UCSD-AML1 (cell line): ENCODE measurements at regions not wholly inside any gene's neighbourhood (a gene's known extent, or its start where the extent isn't known, plus 50 kb on each side); places are given as distances from the start of the nearest gene placed in this dataset.

ENCODE experiments used
- DNase-seq: peaks from one replicate; lab custom pipeline; 2025; ENCODE audit not compliant: unreplicated experiment; lab: John Stamatoyannopoulos, UW

DNA sequence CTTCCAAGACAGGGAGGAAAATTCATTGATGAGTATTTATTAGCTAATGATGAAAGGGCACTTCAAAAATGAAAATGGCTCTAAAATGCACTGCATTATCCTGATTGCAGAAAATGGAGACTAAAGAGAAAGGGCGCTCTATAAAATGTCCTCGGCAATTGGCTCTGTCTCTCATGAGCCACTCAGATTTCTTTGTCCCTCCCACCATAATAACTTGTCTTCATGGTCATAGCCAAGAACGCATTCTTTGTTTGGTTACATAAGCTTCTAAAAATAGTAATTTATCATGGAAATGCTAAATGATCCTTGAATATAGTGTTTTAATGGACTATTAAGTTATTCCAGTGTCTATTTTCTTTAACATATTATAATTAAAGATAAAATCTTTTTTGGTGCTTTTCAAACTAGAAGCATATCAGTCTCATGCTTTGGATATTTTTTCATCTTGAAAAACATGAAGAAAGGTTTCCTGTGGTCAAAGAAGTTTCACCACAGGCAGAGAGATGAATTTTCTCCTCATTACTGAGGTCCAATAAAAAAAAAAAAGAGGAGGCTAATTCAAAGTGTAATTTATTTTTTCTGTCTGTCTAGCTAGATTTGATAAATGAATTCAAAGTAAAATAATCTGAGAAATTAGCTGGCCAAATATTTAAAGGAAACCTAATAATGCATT is 238.1 kb upstream of the BLID start:
- no peak for DNase-seq

DNA sequence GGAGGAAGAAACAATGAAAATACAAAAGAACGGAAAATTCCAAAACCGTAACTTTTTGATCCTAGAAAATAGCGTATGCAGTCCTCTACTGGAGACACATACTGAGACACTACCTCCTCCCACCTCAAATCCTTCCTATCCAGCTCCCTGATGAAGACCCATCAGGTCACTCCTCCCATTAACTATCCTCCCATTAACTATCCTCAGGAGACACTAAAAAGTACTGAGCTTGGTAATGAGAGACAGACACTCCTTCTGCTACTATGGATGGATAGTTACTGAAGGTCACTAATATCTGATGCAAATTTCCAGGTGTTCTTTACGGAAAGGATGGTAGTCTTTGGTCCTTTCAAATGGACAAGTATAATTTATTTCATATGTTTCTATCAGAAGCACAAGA is 237.5 kb upstream of the BLID start:
- no peak for DNase-seq

DNA sequence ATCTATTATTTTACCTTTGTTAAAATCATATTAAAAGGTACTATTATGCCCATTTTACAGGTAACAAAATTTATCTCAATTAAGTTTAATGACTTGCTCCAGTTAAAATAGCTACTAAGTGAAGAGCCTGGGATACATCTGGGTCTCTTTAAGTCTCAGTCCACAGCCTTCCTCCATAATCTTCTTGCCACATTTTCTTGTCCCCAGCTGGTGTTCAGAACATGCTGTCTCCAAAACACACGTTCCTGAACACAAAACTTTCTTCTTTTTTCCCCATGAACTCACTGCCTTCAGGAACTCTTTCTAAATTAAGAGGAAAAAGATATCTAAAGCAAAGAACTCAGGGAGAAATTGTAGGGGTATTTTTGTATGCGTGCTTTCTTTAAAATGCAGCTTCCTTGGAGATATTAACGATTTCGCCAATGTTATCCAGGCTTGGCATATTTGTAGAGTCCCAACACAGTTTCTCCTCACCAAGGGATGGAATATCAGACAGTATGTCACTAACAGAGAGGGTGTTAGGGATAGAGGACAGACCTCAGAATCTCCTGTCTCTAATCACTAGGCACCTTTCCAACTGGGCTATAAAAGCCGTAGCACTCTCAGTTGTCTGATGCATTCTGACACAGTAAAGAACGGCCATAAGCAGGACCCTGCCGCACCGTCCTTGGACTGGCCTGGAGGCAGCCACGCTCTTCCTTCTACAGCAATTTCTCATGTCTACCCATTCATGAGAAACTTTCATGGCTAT is 232.8 kb upstream of the BLID start:
- DNase-seq = no peak

DNA sequence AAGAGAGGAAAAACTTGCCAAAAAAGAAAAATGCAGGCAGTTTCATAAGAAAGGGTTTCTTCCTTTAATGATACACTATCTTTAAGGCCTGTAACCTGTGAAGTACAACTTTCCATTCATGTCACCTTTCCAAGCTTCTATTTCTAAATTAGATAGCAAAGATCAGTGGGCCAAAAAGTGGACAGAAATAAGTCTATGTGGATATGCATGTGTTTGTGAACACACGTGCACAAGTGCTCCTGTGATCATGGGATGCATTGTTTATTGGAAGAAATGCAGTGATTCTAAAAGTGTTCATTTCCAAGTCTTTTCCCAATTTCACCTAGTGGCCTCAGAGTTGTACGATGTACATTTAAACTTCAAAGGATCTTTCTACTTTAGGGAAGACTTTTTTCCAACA is 230.0 kb upstream of the BLID start:
- no peak for DNase-seq

DNA sequence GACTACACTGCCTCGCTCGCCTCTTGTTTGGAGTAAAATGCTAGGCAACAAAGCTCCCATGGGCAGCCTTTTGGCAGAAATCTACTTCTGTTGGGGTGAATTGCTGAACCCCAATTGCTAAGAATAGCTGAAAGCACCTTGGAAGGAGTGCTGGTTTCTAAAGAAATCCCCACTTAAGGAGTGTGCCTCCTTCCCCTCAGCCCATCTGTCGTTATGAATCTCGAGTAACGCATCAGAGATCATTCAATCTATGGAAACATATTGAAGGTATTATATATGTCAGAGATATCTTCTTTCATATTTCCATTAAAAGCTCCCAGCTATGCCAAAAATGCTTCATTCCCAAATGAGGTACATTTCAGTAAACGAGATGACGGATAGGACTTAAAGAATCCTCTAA is 229.6 kb upstream of the BLID start:
- DNase-seq = no peak

DNA sequence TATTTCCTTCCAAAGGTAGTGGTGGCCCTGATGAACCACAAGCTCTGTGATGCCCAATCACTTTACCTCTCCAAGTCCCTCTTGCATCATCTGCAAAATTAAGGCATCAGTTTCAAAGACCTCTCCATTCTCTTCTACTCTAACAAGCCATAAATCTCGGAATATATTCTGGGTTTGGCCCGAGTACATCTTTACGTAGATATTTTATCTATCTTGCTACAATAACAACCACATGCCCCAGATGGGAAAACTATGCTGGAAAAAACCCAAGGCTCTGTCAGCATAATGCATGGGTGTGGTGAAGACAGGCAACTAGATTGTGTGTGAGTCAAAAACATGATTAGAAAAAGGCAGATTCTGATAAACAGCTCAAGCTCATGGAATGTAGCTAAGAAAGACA is 228.2 kb upstream of the BLID start:
- DNase-seq = no peak

DNA sequence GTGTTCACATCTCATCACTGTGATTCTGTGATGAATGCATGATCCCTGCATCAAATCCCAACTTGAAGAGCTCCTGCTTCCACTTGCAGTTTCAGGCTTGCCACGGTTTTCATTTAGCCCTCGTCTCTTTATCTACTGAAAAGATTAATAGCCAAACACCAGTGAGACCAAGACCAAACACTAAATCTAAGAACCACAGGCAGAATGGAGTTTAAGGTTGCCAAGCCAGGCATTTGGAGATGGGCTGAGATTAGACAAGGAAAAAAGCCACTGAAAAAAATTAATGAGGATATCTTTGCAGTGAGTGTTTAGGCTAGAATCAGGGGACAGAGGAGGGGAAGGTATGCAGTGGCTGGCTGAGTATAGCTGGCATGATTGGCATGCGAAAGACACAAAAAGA is 227.2 kb upstream of the BLID start:
- no peak for DNase-seq

DNA sequence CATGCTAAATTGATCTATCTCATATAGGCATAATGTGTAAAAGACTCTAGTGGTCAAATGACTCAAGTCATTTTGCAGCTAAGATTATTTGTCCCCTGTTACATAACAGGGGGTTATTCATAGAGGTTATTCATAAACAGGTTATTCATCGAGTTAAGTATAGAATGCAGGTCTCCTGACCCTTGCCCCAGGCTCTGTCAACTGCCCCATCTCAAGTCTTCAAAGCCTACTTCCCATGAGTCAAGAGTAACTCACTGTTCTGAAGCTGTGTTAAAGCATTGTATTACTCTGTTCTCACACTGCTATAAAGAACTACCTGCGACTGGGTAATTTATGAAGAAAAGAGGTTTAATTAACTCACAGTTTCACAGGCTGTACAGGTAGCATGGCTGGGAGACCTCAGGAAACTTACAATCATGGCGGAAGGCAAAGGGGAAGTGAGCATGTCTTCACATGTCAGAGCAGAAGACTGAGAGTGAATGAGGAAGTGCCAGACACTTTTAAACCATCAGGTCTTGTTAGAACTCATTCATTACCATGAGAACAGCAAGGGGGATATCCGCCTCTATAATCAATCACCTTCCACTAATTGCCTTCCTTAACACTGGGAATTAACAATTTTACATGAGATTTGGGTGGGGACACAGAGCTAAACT is 226.2 kb upstream of the BLID start:
- no peak for DNase-seq

DNA sequence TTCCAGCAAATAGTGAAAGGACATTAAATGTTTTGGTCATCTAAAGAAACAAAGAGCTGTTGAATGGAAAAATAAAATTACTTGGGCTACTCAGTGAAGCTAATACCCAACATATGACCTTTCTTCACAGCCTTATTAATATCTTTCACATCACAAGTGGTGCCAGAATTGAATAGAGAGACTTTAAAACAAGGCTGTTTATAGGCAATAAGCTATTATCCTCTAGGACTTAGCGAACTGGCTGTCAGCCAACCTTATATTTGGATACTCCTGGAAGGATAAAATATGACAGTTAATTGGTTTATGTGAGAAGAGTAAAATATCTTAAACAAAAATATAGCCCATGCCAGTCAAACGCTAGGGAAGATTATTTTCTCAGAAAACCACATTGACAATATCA is 225.5 kb upstream of the BLID start:
- DNase-seq = no peak

DNA sequence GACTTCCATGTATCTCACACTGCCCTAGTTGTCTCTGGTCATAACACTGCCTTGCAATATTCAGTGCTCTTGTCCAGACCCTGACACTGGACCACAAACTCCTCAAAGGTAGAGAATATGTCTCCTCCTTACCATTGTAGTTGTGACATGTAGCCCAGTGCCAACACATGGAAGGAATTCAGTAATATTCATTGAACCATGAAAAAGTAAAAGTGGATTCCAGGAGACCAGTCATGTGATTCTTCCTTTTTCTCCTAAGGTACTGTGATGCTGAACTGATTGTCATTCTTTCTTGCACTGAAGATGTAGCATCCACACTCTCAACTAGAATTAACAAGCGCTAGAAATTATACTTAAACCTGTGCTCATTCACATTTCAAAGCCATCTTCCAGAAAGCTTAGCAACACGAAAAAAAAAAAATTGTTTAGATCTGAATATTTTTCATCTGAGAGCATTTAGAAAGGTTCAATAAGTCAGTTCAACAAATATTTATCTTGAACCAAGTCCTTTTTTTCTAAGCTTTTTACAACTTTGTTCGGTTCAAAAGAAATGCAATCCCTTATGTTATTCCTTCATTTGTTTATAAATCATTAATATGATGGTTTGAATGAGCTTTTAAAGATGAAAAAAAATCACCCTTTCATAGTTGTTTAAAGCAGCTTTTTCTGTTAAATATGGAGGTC is 224.7 kb upstream of the BLID start:
- no peak for DNase-seq

DNA sequence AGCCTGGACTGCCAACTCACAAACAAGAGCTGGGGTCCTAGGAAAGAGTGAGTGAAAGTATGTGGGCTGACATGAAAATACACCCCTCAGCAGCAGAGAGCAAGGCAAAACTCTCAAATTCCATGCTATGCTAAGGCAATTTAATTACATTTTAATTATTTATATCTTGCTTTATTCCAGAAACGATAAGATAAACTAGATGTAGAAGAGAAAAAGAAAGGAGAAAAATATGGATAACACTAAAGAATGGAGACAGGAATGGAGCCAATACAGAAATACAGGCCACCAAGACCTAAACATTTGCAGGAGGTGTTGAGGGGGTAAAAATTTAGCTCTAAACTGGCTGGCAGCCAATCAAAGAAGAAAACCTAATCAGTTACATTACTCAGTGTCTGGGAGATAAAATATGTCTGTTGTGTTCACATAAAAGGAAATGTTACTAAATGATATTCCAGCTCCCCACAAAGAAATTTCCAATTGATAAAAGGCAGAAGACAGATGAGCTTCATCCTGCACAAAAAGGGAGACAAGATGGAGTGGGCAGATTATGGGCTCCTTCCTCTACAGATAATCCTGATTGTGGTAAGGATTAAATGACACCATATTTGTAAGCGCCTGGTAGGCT is 223.5 kb upstream of the BLID start:
- no peak for DNase-seq

DNA sequence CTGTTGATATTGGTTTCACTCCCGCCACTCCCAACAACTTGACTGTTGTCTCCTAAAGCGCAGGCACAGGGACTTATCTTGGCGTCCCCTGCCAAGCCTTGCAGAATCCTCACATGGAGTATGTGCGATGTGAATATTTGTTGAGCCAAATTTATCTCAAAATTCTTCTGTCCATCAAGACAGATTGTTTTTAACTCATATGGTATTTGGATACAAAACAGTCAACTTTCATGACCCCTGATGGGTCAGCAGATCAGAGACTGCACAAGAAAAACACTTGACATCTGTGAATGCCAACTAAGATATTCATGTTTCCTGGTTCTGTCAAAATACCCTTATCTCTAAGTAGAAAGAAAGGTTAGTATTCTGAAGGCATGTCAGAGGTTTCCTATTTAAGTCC is 221.7 kb upstream of the BLID start:
- peak; percentile 28 for DNase-seq

DNA sequence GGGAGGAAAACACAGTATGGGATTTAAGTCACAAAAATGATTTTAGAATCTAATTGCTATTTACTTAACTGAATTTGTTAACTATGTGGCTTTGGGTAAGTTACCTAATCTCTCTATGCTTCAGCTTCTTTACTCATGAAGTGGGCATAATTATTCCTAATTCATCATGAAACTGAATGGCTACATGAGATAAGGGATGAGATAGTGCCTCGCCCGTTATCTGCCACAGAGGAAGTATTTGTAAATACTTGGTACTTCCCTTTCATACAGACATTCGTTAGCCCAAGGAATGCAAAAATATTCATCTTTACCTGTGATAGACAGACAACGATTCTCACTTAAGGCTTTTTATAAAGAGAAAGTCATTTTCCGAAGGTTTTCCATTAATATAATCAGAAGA is 221.2 kb upstream of the BLID start:
- no peak for DNase-seq

DNA sequence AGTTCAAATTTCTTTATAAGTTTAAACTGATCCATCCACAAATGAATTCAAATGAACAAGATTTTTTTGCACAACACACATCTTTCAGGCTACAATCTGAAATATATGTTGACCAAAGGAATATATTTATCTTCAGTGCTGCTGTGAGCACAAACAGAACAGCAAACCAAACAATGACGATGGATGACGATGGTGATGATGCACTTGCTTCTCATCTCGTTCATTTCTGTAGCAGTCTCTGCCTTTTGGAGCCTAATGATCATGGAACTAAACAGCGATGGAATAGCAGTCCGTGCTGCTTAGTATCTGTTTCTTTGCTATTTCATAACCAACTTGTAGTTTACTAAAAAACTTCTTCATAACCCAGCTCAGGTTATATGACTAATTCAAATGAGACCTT is 220.7 kb upstream of the BLID start:
- no peak for DNase-seq

DNA sequence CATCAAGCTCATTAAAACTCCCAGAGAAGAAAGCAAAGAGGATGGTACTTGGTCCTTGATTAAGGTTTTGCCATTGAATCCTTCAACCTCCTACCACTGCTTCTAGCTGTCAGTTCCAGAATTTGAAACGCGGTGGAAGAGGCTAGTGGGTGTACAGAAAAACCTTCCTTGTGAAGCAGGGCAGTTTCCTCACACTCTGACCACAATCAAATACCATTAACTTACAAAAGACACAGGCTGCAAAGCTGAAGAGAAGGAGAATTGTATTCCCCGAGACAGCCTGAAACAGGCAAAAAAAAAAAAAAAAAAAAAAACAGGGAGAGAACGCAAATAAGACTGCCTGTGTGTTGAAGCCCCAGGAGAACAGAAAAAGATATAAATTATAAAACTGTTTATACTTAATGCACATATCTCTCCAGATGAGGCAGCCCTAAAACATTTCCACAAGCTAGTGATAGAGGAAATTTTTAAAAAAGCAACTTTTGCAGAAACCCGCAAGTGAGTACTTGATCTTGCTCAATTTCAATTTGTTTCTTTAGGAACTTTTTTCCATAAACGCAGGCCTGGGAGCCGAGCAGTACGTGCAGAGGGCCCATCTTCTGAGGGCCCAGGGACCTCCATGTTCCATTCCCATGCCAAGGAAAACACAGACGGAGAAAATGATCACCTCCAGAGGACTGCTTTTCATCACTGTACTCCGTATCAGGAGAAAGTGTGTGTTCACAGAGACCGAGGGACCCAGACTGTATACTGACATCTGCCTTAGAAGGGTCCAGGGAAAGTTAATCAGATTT is 218.7 kb upstream of the BLID start:
- no peak for DNase-seq

DNA sequence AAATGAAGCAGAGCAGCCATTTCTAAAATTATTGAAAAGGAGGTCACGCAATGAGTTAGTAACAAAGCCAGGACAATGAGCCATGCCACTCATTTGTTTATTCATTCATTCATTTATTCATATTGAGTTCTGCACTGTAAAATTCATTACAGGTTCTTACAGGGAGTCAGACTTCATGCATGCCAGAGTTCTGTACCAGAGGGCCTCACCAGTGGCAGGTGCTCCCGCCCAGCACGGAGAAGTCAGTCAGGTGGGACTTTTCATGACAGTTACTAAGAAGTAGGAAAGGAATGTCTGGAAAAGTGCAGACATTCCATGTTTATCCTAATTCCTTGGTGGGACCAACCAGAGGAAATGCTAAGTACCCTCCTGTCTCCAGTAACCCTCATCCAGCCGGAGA is 217.5 kb upstream of the BLID start:
- no peak for DNase-seq

DNA sequence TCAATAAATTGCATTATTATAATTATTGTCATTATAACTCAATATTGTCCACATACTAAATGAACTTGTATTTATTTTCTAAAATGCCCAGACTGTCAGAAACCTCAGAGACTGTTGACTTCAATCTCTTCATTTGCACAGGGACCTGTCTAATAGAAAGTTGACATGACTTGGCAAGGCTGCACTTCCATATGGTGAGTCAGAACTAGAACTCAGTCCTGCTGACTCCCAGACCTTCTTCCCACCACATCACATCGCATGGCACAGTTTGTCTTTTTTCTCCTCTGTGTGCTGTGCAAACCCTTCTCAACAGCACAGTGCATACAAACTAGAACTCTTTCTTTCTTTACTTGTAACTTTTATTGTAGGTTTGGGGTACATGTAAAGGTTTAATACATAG is 215.1 kb upstream of the BLID start:
- no peak for DNase-seq

DNA sequence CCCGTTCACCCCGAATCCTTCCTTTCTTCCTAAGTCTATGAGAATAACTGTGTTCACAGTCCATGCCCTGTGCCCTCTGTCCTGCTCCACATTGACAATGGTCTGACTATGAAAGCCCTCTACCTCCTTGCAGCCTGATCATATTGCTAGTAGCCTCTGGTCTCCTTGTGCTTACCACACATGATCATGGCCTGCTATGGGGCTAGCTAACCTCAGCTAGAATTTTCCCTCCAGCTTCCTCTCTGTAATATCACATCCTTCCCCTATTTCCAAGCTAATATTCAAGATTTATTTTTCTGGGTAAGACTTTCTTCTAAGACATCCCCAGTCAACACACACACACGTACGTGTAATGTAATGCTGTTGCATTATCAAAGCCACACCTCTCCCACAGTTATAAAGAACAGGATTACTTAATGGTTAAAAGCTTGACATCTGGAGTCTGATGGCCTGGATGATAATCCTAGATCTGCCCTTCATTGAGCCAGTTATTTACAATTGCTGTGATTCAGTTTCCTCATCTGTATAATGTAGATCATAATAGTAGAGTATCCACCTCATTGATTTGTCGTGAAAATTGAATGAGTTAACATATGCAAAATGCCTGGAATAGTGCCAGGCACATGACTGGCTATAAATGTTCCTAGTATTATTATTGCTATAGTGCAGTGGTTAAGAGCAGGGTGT is 214.4 kb upstream of the BLID start:
- no peak for DNase-seq

DNA sequence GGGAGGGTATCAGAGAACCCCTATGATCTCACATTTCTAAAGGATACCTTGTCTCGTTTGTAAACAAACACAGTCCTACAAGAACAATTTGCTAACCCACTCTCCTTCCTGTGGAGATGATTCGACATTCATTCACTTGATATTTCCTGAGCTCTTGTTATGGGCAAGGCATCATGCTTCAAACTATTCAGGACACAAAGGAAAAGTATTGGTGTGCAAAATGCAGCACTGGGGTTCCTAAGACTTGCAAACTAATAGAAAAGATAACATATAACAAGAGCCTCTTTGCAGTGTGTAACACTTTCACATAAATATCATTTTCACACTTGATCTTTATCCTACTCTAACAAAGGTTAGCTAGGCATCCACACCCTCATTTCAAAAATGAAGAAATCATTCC is 211.5 kb upstream of the BLID start:
- DNase-seq = no peak

DNA sequence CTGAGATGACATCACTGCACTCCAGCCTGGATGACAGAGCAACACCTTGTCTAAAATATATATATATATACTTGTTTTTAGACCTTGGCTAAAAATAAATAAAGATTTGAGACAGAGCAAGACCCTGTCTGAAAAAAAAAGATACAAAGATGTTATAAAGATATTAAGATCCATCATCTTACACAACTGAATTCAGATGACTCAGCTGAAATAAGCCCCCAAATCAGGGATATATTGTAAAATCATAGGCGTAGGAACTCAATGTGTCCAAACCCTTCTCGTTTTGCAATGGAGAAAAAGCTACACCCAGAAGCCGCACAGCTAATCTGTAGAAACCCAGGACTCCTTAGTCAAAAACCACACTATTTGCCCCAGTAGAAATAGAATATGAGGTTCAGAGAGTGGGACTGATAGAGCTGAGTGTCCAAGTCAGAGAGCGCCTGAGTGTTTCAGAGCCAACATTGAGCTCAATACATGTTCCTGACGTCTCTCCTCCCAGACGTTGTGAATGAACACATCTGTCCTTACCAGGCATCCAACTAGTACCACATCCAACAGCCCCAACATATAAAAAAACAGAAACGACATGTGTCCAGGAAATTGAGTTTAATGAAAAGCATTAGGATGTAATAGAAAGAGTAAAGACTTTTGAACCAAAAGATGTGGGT is 207.9 kb upstream of the BLID start:
- DNase-seq = no peak
